ENCODE measurements at regions not wholly inside any gene's neighbourhood (a gene's known extent, or its start where the extent isn't known, plus 50 kb on each side); places are given as distances from the start of the nearest gene placed in this dataset.

DNA sequence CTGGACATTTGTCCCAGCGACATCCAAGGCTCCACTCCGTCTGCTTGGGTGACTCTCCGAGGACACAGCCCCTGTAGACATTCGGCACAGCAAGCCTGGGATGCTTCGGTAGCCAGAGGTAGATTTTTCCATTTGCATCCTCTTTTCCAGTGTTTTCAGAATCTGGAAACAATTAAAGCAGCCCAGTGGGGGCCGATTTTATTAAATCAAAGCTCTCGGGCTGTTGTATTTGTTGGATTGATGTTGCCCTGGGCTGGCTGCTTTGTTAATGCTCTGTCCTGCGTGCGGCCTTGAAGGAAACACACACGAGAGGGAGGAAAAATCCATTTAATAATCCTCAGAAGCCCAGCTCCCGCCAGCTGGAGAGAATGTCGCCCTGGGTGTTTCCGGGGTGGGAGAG lies 158.1 kb upstream of the CIBAR2 start:
- Histone ChIP-seq H3K27ac (no peak overlapping the region), H3K4me3 (no peak overlapping the region), H3K4me1 (no peaks in the 10 kb centered on the region), H3K36me3 (no peaks in the 10 kb centered on the region), H3K27me3 (no peaks in the 10 kb centered on the region), H3K9me3 (no peaks in the 10 kb centered on the region)
- TF ChIP-seq, protein P1, sequence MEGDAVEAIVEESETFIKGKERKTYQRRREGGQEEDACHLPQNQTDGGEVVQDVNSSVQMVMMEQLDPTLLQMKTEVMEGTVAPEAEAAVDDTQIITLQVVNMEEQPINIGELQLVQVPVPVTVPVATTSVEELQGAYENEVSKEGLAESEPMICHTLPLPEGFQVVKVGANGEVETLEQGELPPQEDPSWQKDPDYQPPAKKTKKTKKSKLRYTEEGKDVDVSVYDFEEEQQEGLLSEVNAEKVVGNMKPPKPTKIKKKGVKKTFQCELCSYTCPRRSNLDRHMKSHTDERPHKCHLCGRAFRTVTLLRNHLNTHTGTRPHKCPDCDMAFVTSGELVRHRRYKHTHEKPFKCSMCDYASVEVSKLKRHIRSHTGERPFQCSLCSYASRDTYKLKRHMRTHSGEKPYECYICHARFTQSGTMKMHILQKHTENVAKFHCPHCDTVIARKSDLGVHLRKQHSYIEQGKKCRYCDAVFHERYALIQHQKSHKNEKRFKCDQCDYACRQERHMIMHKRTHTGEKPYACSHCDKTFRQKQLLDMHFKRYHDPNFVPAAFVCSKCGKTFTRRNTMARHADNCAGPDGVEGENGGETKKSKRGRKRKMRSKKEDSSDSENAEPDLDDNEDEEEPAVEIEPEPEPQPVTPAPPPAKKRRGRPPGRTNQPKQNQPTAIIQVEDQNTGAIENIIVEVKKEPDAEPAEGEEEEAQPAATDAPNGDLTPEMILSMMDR (IDR thresholded peaks at IDR 0.05) = no peak
- no peak for TF ChIP-seq POLR2A (IDR thresholded peaks at IDR 0.05)
- ATAC-seq (no peak), DNase-seq (no peak)
- intact Hi-C loops (cut with DNase I) = loop anchor here in 5 of 10 donors (10.0 kb wide), 2 partner anchors 344 to 444 kb away; partner anchors contain the start of gene GSE1 (in 4 of the 5)
- 79 to 91% (median 88%) methylated on average over 13 of the region's 13 CpGs for WGBS, 4 donors

DNA sequence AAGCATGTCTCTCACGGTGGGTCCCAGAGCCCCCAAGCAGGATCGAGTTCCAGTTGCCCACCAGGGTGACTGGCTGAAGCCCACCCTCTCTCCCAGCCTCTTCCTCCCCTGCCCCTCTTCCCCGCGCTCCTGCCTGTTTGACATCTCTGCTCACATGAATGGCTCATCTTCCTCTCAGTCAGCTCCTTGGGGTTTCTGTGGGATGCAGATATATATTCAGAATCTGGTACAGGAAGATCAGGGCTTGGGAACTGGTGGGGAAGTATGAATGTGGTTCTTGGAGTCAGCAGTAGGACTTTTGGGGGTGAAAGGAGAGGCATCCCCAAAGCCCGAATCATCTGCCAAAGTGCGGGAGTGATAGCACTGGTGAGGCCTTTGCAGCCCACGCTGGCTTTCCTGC lies 158.9 kb upstream of the CIBAR2 start:
- no peaks in the 10 kb centered on the region for H3K27me3 ChIP-seq
- H3K27ac ChIP-seq = no peak overlapping the region
- no peak for ATAC-seq
- no peak overlapping the region for H3K4me3 ChIP-seq
- H3K36me3 ChIP-seq = no peaks in the 10 kb centered on the region
- intact Hi-C loops (cut with DNase I) = loop anchor here in 5 of 10 donors (10.0 kb wide), 2 partner anchors 344 to 444 kb away; partner anchors contain the start of gene GSE1 (in 4 of the 5)
- H3K9me3 ChIP-seq = no peaks in the 10 kb centered on the region
- H3K4me1 ChIP-seq = no peaks in the 10 kb centered on the region
- no peak for DNase-seq
- TF ChIP-seq, protein P1 (IDR thresholded peaks at IDR 0.05) = no peak
- WGBS, 4 donors = 82 to 94% (median 89%) methylated on average over 7 of the region's 7 CpGs

DNA sequence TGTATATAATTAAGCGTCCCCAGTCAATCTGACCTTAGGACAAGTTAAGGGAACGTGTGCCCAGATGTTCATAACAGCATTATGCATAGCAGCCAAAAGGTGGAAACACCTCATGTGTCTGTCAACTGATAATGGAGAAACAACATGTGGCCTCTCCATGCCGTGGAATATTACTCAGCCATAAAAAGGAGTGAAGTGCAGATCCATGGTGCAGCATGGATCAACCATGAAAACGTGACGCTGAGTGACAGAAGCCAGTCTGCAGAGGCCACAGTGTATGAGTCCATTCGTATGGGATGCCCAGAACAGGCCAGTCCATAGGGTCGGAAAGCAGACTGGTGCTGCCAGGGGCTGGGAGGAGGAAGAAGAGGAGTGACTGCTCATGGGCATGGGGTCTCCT lies 161.0 kb upstream of the CIBAR2 start:
- TF ChIP-seq, protein P1 (IDR thresholded peaks at IDR 0.05) = no peak
- TF ChIP-seq POLR2A (IDR thresholded peaks at IDR 0.05) = no peak
- DNase-seq = no peak
- ATAC-seq = no peak
- no peak overlapping the region for H3K27ac ChIP-seq
- intact Hi-C loops (cut with DNase I) = loop anchor here in 5 of 10 donors (10.0 kb wide), 2 partner anchors 342 to 442 kb away; partner anchors contain the start of gene GSE1 (in 4 of the 5)
- H3K4me1 ChIP-seq = no peaks in the 10 kb centered on the region
- no peaks in the 10 kb centered on the region for H3K27me3 ChIP-seq
- 92 to 99% (median 97%) methylated on average over 7 of the region's 7 CpGs for WGBS, 4 donors
- no peak overlapping the region for H3K4me3 ChIP-seq
- H3K36me3 ChIP-seq = no peaks in the 10 kb centered on the region
- H3K9me3 ChIP-seq = no peaks in the 10 kb centered on the region

DNA sequence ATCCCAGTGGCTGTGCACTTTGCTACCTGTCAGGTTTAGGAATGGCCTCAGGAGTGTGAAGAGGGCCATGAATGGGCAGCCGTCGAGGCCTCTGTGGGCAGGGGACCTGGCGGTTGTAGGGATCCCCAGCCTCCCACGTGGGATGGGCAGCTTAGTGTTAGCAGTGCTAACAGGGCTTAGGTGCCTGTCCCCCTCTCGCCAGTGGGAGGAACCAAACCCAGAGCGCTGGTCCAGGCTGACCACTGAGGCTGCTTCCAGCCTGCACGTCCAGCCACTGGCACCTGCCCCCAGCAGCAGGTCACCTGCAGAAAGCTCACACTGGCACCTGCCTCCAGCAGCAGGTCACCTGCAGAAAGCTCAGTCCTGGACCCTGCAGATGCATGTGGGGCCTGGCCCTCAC lies 162.2 kb upstream of the CIBAR2 start:
- intact Hi-C loops (cut with DNase I) = loop anchor here in 6 of 10 donors (2.0 to 10.0 kb wide), 3 partner anchors 340 to 444 kb away; partner anchors contain the start of gene GSE1 (in 4 of the 6)
- no peak for DNase-seq

More for the DNA sequence above, 162.2 kb upstream of the CIBAR2 start:
- Histone ChIP-seq H3K4me3 (no peak overlapping the region), H3K9me3 (no peaks in the 10 kb centered on the region), H3K27ac (no peak overlapping the region), H3K27me3 (no peaks in the 10 kb centered on the region), H3K4me1 (peaks cover 0 to 4% (median 0%) of the 10 kb centered on the region in 12 donors), H3K36me3 (no peaks in the 10 kb centered on the region)
- ATAC-seq = no peak
- TF ChIP-seq, protein P1 (IDR thresholded peaks at IDR 0.05) = no peak
- no peak for TF ChIP-seq POLR2A (IDR thresholded peaks at IDR 0.05)
- WGBS, 4 donors = 83 to 90% (median 87%) methylated on average over 6 to 7 of the region's 7 CpGs

All from heart left ventricle (tissue), 16 donors.